ENCODE measurements at regions not wholly inside any gene's neighbourhood (a gene's known extent, or its start where the extent isn't known, plus 50 kb on each side); places are given as distances from the start of the nearest gene placed in this dataset. TPM values are rescaled to one million over a fixed set of nuclear protein-coding genes. Genes with fewer than 3 reads are reported as not detected.
"Not testable (repeated sequence)": the region's sequence is repeated elsewhere in the genome, so short reads cannot be mapped to it uniquely, and the experiment has no call there.

GRCh38 chr13:61536433-61536832 lies 120.8 kb upstream of the PCDH20 start:
- no peak for DNase-seq

DNA sequence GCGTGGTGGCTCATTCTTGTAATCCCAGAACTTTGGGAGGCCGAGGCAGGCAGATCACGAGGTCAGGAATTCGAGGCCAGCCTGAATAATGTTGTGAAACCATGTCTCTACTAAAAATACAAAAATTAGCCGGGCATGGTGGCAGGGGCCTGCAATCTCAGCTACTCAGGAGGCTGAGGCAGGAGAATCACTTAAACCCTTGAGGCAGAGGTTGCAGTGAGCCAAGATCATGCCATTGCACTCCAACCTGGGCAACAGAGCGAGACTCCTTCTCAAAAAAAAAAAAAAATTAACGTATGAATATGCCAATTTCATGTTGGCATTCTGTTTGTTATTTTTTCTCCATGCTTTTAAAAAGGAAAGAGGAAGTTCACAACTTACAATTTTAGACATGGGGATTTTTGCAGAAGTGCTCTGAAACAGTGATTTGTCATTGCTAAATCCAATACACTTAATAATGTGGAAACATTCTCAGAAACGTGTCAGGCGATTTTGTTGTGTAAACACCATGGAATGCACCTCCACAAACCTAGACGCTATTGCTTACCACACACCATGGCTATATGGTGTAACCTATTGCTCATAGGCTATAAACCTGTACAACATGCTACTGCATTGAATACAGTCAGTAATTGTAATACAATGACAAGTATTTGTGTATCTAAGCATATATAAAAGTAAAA lies 115.9 kb upstream of the PCDH20 start:
- DNase-seq, result no peak

- DNase-seq, result not testable (repeated sequence)
These were observed 103.6 kb upstream of the PCDH20 start for GRCh38 chr13:61519214-61519613.

DNA sequence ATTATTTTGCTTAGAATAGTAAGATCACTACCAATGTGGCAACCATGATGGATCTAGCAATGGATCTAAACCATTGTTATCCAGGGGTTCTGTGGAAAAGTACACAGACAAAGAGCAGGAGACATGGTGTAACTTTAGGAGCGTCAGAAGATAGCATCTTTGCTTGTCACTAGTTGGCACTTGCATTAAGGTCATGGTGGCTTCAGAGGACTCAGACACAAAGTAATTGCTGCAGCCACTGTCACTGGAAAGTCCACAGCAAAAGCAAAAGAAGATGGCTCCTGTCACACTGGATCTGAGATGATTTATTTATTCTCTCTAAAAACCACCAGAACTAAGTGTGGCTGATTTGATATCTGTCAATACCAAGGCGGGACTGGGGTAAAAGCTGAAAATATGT lies 93.3 kb upstream of the PCDH20 start:
- no peak for DNase-seq

GRCh38 chr13:61500176-61500575 lies 84.5 kb upstream of the PCDH20 start:
- no peak for DNase-seq

- no peak for DNase-seq
These were observed 80.0 kb upstream of the PCDH20 start for GRCh38 chr13:61495648-61496047.

- DNase-seq, result not testable (repeated sequence)
These were observed 77.9 kb upstream of the PCDH20 start for GRCh38 chr13:61493556-61493955.

DNA sequence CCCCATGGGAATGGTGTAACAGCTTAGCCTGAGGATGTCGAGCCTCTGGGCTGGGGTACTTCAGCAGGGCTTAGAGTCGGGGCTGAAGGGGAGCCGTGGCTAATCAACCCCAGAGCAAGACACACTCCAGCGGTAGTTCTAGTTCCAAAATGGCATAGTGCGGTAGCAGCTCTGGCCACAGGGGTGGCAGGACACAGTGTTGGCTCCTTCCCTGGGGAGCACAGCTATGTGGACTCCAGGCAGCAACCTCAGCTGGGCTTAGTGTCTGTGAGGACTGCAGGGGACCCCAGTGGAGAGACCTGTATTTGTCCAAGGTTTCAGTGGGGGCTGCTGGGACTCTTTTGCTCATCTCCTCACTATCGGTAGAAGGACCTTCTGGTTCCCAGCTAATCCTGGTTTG lies 70.8 kb upstream of the PCDH20 start:
- no peak for DNase-seq

GRCh38 chr13:61485128-61485765 lies 69.6 kb upstream of the PCDH20 start:
- no peak for DNase-seq

- DNase-seq, result no peak
These were observed 62.0 kb upstream of the PCDH20 start for GRCh38 chr13:61477619-61478018.

GRCh38 chr13:61470786-61471185 lies 55.1 kb upstream of the PCDH20 start:
- no peak for DNase-seq

GRCh38 chr13:61466280-61466679 lies 50.6 kb upstream of the PCDH20 start:
- DNase-seq, result no peak

Small RNA genes lying in the stretch of these regions (small RNA-seq; reads per million reads assigned to genes)
- gene AL353765.1 (ENCODE audit: low replicate concordance) (not detected), gene AL356102.1 (ENCODE audit: low replicate concordance) (not detected), gene MIR4704 (ENCODE audit: low replicate concordance) (not detected), gene MIR548X2 (ENCODE audit: low replicate concordance) (not detected), gene RNU6-81P (ENCODE audit: low replicate concordance) (not detected)

Measured in tongue (tissue), 2 donors.